ENCODE measurements at regions not wholly inside any gene's neighbourhood (a gene's known extent, or its start where the extent isn't known, plus 50 kb on each side); places are given as distances from the start of the nearest gene placed in this dataset.

DNA sequence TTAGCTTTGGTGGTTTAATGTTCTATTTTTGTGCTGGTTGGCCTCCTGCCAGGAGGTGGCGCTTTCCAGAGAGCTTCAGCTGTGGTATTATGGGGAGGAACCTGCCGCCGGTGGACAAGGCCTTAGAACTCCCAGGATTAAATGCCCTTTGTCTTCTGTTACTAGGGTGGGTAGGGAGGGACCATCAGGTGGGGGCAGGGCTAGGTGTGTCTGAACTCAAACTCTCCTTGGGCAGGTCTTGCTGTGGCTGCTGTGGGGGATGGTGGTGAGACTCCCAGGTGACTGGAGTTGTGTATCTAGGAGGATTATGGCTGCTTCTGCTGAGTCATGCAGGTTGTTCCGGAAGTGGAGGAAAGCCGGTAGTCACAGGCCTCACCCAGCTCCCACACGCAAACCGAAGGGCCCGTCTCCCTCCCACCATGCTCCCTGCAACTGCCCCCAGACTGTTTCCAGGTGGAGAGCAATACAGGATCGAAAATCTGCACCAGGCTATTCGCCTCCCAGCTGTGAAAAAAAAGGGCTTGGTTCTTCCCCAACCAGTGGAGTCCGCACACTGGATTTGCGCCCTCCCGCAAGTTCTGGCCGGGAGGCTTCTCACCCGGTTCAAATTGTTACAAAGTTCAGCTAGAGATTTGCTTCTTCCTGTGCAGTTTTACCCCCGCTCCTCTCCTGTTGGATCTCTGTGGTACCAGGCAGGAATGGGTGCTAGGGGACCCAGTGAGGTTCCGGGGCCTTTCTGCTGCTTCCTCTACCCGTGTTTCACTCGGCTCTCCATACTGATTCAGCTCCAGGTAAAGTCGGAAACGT, 220.5 kb downstream of the CENPF start:
- no peak for DNase-seq (ENCODE audit: low spot score)

DNA sequence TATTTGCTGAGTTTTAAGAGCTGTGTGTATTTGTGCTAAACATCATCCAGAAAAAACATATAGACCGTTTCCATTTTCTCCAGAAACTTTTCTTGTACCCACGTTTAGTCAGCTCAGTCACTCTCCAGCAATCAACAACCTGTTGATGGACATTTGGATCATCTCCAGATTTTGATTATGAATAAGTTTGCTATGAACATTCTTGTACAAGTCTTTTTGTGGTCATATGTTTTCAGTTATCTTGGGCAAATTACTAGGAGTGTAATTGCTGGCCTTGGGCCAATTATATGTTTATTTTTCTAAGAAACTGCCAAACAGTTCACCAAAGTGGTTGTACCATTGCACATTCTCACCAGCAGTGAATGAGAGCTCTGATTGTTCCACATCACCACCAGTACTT, 221.8 kb downstream of the CENPF start:
- DNase-seq (ENCODE audit: low spot score) = no peak

DNA sequence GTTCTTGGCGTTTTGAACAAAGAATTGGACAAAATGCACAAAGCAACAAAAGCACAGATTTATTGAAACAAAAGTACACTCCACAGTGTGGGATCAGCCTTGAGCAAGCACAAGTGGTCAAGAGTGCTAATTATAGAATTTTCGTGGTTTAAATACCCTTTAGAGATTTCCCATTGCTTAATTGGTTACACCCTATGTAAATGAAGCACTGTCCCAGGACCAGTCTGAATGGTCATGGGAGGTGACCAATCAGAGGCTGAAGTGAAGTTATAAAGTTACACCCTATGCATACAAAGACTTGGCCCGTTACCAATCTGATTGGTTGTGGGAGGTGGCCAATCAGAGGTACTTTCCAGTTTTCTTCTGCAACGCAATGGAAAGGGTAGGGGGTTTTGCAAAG, 223.6 kb downstream of the CENPF start:
- DNase-seq (ENCODE audit: low spot score) = no peak

DNA sequence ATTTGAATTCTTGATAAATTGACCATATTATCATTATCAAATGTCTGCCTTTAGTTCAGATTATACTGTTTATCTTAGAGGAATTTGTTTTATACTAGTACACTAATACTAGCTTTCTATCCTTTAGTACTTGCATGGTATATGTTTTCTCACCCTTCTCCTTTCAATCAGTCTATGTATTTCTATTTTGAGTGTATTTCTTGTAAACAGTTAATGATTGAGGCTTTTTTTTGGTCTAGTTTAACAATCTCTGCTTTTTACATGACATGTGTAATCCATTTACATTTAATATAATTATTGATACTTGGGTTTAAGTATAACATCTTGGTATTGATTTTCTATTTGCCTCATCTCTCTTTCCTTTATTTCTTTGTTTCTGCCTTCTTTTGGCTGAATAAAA, 224.9 kb downstream of the CENPF start:
- no peak for DNase-seq (ENCODE audit: low spot score)

DNA sequence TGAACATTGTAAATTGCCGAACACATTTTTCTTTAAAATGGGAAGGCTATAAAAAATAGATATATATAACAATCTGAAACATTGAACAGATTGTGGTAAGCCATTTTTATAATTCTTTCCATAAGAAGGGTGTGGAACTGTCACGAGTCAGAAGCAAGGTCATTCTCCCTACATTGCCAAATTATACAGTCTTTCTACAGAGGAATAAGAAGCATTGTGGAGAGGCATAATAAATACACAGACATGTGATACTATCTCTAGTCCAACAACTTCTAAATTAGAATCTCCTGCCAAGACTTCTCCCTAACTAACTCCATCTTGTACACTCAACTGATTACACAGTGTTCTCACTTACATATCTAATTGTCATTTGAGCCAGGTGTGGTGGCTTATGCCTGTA, 227.9 kb downstream of the CENPF start:
- DNase-seq (ENCODE audit: low spot score) = no peak

DNA sequence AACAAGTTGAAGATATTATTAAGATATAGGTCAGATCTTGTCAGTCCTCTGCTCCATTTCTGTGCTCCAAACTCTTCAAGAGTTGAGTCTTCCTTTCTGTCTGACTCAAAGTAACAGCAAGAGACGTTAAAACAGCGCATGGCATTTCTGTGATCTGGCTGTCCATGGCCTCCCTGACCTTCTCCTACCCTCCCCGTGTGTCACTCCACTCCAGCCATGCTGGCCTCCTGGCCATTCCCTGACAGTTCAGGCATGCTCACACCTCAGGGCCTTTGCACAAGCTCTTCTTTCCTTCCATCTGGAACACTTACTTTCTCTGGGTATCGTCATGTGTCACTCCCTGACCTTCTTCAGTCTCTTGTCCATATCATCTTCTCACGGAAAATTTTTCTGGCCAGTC, 229.0 kb downstream of the CENPF start:
- DNase-seq (ENCODE audit: low spot score) = no peak

DNA sequence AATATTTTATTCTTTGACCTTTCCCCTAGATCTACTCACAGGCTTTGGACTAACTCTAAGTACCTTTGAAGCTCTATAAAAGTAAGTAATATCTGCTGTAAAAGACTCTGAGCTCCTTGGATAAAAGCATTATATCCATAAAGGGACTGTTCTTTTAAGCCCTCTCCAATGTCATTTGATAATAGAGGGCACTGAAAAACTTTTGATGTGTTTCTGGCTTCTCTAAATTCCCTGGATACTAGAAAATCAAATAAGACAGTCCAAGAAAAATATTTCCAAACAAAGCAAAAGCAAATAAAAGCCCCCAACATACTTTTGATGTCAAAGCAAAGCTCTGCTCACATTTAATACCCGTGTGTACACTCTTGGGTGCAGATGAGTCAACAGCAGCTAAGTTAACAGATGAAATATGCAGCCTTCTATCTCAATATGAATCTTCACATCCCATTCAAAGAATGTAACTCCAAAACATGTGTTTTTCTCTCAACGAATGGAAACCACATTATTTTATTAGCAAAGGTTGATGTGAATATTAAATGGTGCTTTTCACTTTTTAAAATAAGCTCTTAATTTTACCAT, 230.3 kb downstream of the CENPF start:
- no peak for DNase-seq (ENCODE audit: low spot score)

DNA sequence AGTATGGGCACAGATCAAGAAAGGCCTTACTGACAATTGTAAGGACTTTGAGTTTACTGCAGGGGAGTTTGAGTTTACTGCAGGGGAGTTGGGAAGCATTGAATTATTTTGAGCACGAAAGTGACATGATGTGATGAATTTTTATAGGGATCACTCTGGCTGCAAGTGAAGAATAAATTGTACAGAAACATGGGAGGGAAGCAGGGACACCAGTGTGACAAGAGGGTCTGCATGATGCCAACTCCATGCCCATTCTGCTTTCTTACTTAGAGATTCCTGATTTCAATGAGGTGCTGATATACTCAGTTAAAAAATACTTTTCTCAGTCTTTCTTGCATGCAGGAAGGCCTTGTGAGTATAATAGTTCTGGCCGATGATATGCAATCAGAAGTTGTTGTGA, 234.4 kb downstream of the CENPF start:
- DNase-seq (ENCODE audit: low spot score) = no peak

DNA sequence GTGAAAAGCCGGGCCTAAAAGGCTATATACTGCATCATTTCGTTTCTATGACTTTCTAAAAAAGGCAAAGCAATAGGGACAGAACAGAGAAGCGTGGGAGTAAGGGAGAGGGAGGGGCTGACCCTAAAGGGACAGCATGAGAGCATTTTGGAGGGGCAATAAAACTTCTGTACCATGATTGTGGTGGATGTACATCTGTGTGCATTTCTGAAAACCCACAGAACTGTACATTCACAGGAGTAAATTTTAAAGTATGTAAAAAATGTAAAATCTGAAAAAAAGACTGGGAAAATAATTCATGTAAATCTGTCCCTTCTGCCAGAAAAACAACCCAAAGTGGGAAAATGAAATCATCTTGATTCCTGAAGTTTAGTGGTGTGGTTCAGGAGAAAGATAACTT, 235.4 kb downstream of the CENPF start:
- no peak for DNase-seq (ENCODE audit: low spot score)

DNA sequence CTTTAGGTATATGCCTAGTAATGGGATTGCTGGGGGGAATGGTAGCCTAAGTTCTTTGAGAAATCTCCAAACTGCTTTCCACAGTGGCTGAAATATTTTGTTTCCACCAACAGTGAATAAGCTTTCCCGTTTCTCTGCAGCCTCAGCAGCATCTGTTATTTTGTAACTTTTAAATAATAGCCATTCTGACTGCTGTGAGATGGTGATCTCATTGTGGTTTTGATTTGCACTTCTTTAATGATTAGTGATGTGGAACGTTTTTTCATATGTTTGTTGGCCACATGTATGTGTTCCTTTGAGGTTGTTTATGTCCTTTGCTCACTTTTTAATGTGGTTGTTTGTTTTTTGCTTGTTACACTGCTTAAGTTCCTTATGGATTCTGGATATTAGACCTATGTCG, 237.4 kb downstream of the CENPF start:
- DNase-seq (ENCODE audit: low spot score) = no peak

DNA sequence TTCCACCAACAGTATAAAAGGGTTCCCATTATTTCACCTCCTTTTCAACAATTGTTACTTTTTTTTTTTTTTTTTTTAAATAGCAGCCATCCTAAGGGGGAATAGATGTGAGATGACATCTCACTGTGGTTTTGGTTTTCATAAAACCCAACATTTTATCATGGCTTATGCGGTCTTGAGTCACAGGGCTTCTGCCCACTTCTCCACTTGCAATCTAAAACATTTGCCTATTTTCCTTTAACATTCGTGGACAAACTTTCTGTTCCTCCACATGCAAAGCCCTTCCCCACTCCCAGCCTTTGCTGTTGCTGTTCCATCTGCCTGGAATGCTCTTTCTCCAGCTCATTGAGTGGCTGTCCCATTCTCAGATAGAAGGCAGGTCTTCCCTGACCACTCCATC, 239.7 kb upstream of the KCNK2 start:
- DNase-seq (ENCODE audit: low spot score) = no peak

DNA sequence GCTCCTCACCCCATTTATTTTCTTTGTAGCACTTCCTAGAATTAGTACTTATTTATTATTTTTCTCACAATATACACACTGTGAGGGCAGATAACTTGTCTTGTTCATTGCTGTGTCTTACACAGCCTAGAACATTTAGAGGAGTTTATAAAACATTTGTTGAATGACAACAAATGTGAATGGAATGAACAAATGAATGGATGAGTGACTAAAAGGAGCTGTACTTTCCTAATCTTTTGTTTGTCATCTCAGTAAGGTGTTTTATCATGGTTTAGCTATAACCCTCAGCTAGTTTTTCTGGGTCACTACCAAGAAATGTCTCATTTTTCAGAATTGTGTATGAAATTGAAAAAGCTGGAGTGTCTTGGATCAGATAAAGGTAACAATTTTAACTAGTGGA, 239.3 kb upstream of the KCNK2 start:
- no peak for DNase-seq (ENCODE audit: low spot score)

DNA sequence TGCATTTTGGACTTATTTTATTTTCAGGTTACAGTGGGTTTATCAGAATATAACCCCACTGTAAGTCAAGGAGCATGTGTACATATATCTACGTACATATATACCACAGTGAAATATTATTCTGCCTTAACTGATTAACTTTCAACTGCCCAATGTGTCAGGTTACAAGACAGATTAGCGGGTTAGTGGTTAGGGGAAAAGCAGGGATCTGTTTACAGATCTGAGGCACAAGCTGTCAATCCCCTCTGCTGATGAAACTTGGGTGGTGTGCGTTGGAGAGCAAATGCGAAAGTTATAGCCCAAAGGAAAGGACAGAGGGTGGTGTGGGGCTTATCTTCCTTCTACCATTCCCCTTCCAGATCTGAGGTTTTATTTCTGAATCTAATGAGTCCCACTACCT, 238.2 kb upstream of the KCNK2 start:
- no peak for DNase-seq (ENCODE audit: low spot score)

DNA sequence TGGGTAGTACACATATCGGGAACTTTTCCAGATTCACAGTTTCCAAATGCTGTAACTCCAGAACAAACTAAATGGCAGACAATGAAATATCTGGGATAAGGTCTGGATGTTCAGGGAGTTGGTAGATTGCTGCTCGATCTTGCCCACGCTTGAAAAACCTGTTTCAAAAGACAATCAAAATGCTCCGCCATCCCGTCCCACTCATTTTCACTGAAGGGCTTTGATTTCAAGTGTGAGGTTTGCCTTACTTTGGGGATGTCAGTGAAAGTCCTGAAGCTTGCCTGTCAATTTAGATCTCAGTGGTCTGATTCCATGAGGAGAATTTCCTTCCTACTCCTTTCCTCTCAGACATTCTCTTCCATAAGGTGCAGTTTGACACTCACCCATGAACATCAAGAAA, 236.3 kb upstream of the KCNK2 start:
- DNase-seq (ENCODE audit: low spot score) = no peak

DNA sequence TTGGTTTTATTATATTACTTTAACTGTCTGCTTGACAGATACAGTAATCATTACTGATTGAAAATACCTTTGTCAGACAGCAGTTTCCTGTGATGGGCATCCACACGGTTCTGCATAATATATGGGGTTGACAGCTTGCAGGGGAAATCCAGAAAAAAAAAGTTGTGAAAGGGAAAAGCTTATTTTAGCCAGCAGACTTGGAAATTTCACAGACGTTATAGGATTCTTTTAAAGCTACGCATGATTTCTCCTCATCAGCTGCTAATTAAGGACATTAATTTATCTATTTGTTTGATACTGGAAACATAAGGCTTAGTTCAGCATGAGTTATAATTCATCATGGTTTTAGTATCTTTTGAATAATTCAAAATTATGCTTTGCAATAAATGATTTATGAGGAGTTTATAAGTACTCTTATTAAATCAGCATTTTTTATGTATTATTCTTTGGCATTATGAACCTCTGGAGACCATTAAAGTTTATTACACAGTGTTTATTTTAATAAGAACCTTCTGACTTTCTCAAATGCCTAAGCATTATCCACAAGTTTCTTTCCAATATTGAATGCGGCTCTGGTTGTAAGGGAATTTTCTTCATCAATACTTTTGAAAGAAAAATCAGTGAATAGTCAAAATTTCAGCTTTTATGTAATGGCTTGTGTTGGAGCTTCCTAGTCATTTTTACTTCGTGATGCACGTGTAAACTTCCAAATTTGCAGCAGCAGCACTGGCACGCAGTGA, 235.3 kb upstream of the KCNK2 start:
- no peak for DNase-seq (ENCODE audit: low spot score)

DNA sequence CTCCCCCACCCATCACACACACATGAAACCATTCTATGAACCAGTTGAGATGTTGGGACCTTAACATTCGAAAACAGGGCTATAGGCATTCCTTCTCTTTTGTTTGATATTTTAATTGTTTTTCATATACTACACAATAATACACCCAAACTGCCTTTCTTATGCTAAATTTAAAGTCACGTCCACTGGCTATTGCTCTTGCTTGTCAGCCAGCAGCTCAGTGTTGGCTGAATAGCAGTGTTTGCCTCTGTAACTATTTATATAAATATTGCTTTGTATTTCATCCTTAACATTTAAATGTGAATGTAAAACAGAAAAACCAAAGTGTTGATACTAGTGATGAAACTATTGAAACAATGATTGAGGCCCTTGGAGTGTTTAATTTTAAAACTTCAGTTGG, 234.4 kb upstream of the KCNK2 start:
- no peak for DNase-seq (ENCODE audit: low spot score)

DNA sequence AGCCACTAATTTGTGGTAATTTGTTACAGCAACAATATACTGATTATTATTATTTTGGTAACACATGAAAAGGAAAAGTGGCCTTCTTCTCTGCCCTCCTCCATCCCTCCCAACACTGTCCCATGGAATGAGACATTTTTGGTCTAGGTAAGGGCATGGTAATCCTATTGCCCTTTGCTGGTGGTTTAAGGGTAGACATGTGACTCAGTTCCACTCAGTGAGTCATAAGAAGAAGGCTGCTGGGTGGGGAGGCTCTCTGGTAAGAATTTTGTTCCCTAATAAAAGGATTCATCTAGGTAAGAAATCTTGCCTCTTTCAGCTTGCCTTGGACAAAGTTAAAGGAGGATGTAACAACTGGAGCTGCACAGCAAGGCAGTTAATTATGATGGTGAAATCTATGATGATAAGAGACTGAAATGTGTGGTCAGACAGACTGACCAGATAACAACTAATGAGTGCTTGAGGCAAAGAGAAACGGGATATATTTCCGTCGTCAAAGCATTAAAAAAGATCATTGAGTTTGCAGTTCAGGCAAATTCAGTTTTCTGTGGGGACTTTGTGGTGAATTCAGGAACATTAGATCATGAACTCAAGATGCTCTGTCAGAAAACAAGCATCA, 232.0 kb upstream of the KCNK2 start:
- DNase-seq (ENCODE audit: low spot score) = no peak

DNA sequence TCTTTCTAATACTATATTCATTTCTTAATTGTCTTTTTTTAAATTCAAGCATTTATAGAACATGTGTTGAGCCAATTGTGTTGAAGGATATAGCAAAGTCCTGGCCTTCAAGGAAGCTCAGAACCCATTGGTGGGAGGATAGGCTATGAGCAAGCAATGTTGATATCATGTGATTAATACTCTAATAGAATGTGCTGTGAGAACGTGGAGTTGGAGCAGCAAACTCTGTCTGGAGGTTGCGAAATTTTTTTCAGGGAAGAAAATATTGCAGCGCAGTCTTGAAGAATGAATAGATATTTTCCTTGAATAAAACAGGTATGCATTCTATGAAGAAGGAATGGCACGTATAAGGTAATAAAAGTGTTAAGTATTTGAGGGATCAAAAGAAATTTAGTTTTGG, 229.2 kb upstream of the KCNK2 start:
- no peak for DNase-seq (ENCODE audit: low spot score)

DNA sequence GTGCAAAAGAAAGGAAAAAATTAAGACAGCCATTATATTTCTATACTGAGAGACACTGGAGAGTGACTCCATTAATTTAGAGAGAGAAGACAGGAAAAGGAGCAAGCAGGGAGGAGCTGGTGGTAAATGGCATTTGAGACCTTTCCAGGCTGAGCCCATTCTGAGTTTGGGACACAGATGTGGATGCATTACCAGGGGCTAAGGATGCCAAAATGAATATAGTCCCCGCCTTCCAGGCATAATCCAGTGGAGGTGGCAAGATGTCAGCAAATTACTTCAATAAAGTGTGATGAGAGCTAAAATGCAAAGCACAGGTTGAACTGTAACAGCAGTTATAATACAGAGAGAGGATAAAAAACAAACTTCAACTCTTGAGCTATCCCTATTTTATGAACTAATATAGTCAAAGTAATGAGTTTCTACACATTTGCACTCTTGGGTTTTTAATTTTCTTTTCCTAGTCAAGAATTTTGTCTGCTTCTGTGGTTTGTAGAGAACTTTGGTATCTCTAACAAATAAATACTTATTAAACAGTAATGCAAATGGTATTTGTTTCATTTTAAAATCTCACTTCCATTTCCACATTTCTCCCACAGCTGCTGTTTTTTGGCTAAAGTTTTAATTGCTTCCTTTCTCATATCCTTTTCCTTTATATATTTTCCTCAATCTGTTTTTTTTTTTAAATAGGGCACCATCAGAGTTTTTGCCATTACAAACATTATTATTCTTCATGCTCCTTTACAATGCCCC, 228.2 kb upstream of the KCNK2 start:
- DNase-seq (ENCODE audit: low spot score) = no peak

DNA sequence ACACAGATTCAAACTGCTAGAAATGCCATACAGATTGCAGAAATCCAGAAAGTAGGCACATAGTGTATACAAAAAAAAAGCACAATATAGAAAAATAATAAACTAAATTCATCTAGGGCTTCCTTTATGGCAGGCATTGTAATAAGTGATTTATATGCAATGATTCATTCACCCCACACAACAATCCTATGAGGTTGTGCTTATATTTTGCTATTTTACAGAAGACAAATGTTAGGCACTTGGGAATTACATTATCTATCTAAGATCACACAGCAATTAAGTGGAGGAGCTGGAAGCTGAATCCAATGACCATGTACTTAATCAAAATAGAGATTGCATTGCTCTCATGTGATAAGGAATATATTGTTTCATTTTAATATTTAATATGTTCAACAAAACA, 225.7 kb upstream of the KCNK2 start:
- no peak for DNase-seq (ENCODE audit: low spot score)

DNA sequence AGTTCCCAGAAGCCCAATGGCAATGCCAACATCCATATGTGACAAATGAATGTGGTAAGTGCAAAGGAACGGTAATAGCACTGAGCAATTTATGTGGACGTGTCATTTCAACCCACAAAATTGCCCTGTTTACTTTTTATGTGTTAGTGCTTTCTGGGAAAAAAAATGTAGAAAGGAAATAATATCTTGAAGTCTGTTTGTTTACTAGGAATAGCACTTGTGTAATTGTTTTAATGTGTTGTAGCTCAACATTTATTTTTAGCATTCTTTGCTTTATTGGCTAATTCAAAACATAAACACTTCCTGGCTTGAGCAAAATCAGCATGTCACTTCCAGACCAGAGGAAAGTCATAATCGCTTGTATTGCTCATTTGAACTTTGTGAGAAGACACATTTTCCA, 224.8 kb upstream of the KCNK2 start:
- DNase-seq (ENCODE audit: low spot score) = no peak

DNA sequence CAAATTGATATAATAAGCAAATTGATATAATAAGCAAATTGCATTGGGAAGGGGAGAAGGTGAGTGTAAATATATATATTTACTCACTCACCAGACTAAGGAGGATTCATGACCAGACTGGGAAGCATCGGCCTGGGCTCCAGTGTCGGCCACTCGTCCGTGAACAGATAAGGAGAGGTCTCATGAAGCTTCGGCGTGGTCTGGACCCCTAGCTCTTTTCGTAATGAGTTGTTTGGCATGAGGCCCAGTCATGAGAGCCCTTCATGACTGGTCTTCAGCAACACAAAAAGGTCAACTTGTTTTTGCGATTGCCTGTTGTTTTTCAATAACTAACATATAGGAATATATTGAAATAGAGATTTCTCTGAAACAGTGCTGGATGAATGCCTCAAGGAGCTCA, 222.9 kb upstream of the KCNK2 start:
- no peak for DNase-seq (ENCODE audit: low spot score)
